ENCODE measurements at regions not wholly inside any gene's neighbourhood (a gene's known extent, or its start where the extent isn't known, plus 50 kb on each side); places are given as distances from the start of the nearest gene placed in this dataset.

GRCh38 chr2:193076995-193077394 lies 882.3 kb upstream of the TMEFF2 start (continued):
- TF ChIP-seq ATF3 (IDR thresholded peaks at IDR 0.05; ENCODE audit: insufficient read depth, low read depth, low read length) (no peak), CTCF (IDR thresholded peaks at IDR 0.05; ENCODE audit: control extremely low read depth in 1 of 3, insufficient read depth in 1 of 3, low read depth in 1 of 3, low read length in 3 of 3) (no peak), BRCA1 (IDR thresholded peaks at IDR 0.05; ENCODE audit: low read depth, low read length) (no peak), CREB1 (IDR thresholded peaks at IDR 0.05) (no peak), TAF7 (optimal IDR thresholded peaks at IDR 0.05; ENCODE audit: borderline replicate concordance, low read depth, low read length) (no peak)
